Fibroblast of peridontal ligament (primary cell): ENCODE measurements at regions not wholly inside any gene's neighbourhood (a gene's known extent, or its start where the extent isn't known, plus 50 kb on each side); places are given as distances from the start of the nearest gene placed in this dataset.
"Not testable (repeated sequence)": the region's sequence is repeated elsewhere in the genome, so short reads cannot be mapped to it uniquely, and the experiment has no call there.

Experiments
- DNase-seq: peaks from one replicate; pipeline ENCODE4 v3.0.0-alpha.2; 2010; ENCODE audit errors: extremely low read depth

- DNase-seq, result no peak
These were observed 82.2 kb upstream of the SLC22A16 start for GRCh38 chr6:110558575-110558974.

GRCh38 chr6:110557199-110557598 is 80.8 kb upstream of the SLC22A16 start:
- no peak for DNase-seq

DNA sequence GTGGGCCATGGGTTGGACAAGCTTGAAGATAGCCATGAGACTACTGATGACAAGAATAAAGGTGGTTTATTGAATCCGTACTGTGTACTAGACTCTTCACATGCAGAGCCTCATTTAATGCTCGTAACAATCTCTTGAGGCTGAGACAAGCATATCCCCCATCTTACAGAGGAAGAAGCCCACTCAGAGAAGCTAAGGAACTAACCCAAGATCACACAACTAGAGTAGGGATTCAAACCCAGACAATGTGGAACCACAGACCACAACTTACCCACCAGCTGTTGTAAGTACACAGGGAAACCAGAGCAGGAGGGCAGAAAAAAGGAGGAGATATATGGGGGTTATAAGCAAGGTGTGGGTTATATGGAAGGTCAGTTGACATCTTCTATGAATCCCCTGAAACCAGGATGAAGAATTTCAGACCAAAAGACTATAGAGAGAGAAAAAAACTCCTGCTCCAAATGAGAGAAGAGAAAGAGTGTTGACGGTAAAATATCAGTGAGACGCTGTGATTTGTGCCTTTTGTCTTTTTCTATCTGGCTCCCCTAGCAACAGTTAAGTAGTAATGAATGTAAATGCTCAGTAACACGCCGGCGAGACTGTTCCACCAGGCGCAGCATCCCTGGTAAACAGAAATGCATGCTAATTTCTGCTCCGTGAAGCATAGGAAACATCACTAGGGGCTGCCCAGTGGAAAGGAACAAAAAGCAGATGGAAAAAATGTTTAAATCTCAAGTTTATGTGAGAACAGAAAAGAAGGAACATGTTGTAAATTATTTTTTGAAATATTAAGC is 80.1 kb upstream of the SLC22A16 start:
- DNase-seq, result no peak

DNA sequence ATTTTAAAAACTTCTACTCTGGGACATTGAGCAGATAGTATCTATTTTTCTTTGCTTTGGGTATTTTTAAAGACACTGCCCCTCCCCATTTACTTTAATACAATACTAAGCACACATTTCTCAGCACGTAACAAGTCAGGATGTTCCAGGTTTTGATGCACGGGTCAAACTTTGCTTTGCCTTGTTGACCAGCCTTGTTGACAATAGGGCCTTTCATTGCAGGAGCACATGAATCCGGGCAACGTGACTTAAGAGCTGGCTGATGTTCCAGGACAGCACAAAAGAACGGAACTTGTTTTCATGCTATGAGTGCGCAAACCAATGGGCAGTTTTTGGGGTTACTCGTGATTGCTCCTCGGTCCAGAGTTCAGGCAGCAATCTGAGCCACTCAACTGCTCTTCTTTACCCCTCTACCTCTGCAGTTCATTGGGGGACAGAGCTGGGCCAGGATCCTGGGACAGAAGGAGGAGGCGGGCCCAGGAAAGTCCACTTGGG is 78.6 kb upstream of the SLC22A16 start:
- DNase-seq, result no peak

- no peak for DNase-seq
These were observed 78.0 kb upstream of the SLC22A16 start for GRCh38 chr6:110554441-110554840.

- no peak for DNase-seq
These were observed 76.7 kb upstream of the SLC22A16 start for GRCh38 chr6:110552901-110553641.

- no peak for DNase-seq
These were observed 75.7 kb upstream of the SLC22A16 start for GRCh38 chr6:110552076-110552475.

GRCh38 chr6:110551088-110551487 is 74.7 kb upstream of the SLC22A16 start:
- no peak for DNase-seq

- DNase-seq, result no peak
These were observed 73.9 kb upstream of the SLC22A16 start for GRCh38 chr6:110550353-110550752.

- no peak for DNase-seq
These were observed 72.9 kb upstream of the SLC22A16 start for GRCh38 chr6:110549277-110549676.

DNA sequence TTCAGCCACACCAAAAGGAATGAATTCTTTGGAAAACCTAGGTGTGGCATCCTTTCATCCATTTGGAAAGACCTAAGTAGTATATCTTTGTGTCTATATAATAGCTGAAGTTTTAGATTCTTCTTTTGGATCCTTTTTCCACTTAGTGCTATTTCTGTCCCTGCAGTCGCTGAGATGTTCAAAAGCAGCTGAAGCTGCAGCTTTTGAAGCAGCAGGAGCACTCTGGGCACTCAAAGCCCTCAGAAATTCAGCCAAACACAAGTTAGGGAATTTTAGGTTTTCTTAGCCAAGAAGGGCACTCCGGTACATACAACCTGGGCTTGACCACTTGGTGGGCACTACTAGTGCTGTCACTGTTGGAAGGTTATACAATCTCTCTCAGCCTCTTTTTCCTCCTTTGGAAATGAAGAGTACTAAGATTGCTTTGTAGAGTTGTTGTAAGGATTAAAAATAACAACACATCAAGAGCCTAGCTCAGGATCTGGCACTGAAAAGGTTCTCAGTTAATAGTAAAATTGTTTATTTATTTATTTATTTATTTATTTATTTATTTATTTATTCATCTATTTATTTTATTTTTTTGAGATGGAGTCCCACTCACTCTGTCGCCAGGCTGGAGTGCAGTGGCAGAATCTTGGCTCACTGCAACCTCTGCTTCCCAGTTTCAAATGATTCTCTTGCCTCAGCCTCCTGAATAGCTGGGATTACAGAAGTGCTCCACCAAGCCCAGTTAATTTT is 71.9 kb upstream of the SLC22A16 start:
- no peak for DNase-seq

DNA sequence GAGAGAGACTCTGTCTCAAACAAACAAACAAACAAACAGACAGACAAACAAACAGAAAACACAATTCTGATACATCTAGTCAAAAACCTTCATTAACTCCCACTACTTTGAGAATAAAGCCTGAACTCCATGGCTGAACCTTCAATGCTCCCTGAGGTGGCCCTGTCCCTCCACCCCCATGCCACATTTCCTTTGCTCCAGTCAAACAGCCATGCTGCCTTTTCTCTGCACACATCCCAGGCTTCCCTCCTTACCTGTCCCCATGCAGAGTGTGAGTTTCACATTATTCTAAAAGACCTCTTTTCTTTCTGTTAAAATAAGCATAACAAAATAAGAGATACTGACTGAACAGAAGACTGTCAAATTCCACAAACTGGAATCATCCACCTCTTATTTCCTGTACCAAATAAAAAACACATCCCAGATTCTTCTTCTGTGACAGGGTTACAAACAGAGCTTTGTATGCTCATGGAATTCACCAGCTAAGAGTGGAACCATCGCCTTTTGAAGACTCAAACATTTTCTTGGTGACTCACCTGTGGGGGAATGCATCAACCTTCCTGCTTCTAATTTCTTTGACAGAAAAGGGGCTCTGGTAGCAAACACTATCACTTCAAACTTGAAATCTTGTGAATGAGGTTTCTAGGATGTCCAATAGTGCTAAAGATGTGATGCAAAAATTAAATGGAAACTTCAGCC is 71.0 kb upstream of the SLC22A16 start:
- DNase-seq, result no peak

DNA sequence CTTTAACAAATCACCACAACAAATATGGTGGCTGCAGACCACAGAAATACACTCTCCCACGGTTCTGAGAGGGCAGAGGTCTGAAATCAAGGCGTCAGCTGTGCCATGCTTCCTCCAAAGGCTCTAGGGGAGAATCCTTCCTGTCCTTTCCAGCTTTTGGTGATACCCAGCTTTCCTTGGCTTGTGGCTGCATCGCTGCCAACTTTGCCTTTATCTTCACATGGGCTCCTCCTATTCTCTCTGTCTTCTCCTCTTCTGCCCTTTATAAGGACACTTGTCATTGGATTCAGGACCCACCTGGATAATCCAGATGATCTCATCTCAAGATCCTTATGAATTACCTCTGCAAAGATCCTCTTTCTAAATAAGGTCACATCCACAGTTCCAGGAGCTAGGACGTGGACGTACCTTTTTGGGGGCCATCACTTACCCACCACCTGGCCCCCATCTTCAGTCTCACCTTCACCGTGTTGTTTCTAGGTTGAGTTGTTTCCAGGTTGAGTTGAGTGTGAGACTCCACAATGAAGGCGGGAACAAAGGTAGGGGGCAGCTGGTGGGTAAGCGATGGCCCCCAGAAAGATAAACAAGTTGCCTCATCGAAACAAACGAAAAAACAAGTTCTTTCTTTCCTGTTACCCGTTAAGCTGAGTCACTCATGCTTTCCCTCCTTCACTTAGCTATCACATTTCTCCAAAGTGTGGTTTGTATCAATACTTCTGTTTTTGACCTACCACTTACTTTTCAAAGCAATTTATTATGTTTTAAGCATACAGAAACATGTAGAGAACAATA is 68.9 kb upstream of the SLC22A16 start:
- no peak for DNase-seq

DNA sequence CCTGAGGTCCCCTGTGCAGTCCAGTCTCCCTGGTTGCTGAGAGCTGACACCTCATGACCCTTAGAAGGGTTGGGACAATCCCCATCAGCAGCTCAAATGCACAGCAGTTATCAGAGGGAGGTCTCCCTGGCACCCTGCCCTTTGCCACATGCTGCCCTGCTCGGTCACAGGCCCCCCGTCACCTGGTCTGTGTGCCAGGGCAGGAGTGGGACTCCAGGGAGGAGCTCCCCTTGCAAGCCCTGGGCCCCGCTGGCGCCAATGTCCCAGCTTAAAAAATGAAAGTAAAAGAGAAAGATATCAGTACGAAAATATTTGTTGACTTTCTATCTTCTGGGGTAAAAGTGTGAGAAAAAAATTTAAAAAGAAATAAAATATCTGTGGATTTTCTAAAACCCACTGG is 68.1 kb upstream of the SLC22A16 start:
- DNase-seq, result no peak

- DNase-seq, result no peak
These were observed 66.7 kb upstream of the SLC22A16 start for GRCh38 chr6:110543106-110543505.

DNA sequence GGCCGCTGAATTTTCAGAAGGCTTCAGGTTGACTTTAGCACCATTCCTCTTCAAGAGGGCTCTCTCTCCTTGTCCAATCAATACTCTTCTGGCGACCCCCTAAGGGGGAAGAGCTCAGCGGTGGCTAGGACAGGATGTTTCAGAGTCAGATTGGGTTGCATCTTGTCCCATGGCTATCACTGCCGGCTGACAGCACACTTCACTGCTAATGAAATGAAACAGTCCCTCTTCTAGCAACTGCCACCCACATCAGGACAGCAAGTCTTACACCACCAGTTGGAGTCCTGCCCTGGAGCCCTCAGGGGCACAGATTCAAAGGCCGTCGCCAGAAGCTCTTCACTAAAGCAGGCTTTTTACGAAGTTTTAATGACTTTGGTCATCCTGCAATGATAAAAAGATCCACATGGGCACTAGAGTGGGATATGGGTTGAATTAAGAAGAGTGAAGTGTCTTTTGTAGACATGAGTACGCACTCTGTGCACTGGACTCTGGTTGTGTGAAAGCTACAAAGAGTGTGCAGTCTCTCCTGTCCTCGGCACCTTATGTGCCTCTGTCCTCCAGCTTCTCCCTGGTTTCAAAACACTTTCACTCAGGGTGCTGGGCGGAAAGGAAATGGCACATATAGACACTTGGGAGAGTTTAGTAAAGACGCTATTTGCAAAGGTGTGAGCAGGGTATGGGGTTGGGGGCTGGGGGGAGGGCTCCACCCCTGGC is 66.1 kb upstream of the SLC22A16 start:
- DNase-seq, result no peak

- DNase-seq, result peak; percentile 62
These were observed 65.4 kb upstream of the SLC22A16 start for GRCh38 chr6:110541701-110542309.

- not testable (repeated sequence) for DNase-seq
These were observed 63.0 kb upstream of the SLC22A16 start for GRCh38 chr6:110539277-110540019.
